Loucy (cell line): ENCODE measurements at regions not wholly inside any gene's neighbourhood (a gene's known extent, or its start where the extent isn't known, plus 50 kb on each side); places are given as distances from the start of the nearest gene placed in this dataset.
"Not testable (repeated sequence)": the region's sequence is repeated elsewhere in the genome, so short reads cannot be mapped to it uniquely, and the experiment has no call there.

Experiments
- H2AFZ ChIP-seq: fragments of 200-600 bp; sonication (generic); 2 replicates; pipeline ENCODE4 v1.6.0; 2016; ENCODE audit warnings: antibody characterized with exemption, mild to moderate bottlenecking, low read length, moderate library complexity
- H3F3A ChIP-seq: fragments of 200-600 bp; 2 replicates; pipeline ENCODE4 v1.6.0; 2016; ENCODE audit warnings: antibody characterized with exemption, low read depth, mild to moderate bottlenecking
- H3K27me3 ChIP-seq: fragments of 200-600 bp; sonication (generic); 2 replicates; pipeline ENCODE4 v1.6.1; 2014; ENCODE audit warnings: low read length, mild to moderate bottlenecking; ENCODE audit not compliant: insufficient read depth, poor library complexity, severe bottlenecking
- H3K36me3 ChIP-seq: fragments of 200-600 bp; sonication (generic); 2 replicates; pipeline ENCODE4 v1.6.1; 2016; ENCODE audit warnings: low read length; ENCODE audit not compliant: insufficient read depth
- H3K4me1 ChIP-seq: fragments of 200-600 bp; sonication (generic); 2 replicates; pipeline ENCODE4 v1.5.1; 2014; ENCODE audit warnings: low read length, mild to moderate bottlenecking; ENCODE audit not compliant: insufficient read depth, poor library complexity, severe bottlenecking
- H3K4me2 ChIP-seq: fragments of 200-600 bp; sonication (generic); 2 replicates; pipeline ENCODE4 v1.6.0; 2014; ENCODE audit warnings: antibody characterized with exemption, low read length, low read depth, mild to moderate bottlenecking; ENCODE audit not compliant: poor library complexity, severe bottlenecking
- H3K4me3 ChIP-seq: fragments of 200-600 bp; sonication (generic); 2 replicates; pipeline ENCODE4 v1.5.1; 2014; ENCODE audit warnings: low read length, mild to moderate bottlenecking, mixed read lengths; ENCODE audit not compliant: poor library complexity, severe bottlenecking
- H3K79me2 ChIP-seq: fragments of 200-600 bp; sonication (generic); 2 replicates; pipeline ENCODE4 v1.6.1; 2014; ENCODE audit warnings: low read length; ENCODE audit not compliant: insufficient read depth
- H3K9ac ChIP-seq: fragments of 200-600 bp; sonication (generic); 2 replicates; pipeline ENCODE4 v1.6.0; 2014; ENCODE audit warnings: mild to moderate bottlenecking, low read depth, low read length, moderate library complexity; ENCODE audit not compliant: poor library complexity, severe bottlenecking
- H3K9me2 ChIP-seq: fragments of 200-600 bp; sonication (generic); replicated peaks from 2 replicates; pipeline ENCODE4 v1.6.1; 2016; ENCODE audit warnings: low read depth, low read length, mixed read lengths
- H3K9me3 ChIP-seq: fragments of 200-600 bp; sonication (generic); 2 replicates; pipeline ENCODE4 v1.6.1; 2014; ENCODE audit warnings: mild to moderate bottlenecking, antibody characterized with exemption, low read length, low read depth; ENCODE audit not compliant: insufficient read depth
- H4K20me1 ChIP-seq: fragments of 200-600 bp; sonication (generic); 2 replicates; pipeline ENCODE4 v1.6.0; 2014; ENCODE audit warnings: antibody characterized with exemption, low read length, mild to moderate bottlenecking; ENCODE audit not compliant: insufficient read depth, poor library complexity, severe bottlenecking
- EZH2phosphoT487 ChIP-seq: fragments of 200-600 bp; IDR thresholded peaks from 2 replicates; pipeline ENCODE4 v1.6.1; 2018; ENCODE audit warnings: antibody characterized with exemption, mild to moderate bottlenecking, moderate library complexity, borderline replicate concordance
- TF ChIP-seq, protein P1 (sequence below): fragments of 200-600 bp; sonication (generic); conservative IDR thresholded peaks from 2 replicates; pipeline ENCODE4 v1.5.1; 2014; ENCODE audit warnings: mild to moderate bottlenecking, antibody characterized with exemption, low read length

DNA sequence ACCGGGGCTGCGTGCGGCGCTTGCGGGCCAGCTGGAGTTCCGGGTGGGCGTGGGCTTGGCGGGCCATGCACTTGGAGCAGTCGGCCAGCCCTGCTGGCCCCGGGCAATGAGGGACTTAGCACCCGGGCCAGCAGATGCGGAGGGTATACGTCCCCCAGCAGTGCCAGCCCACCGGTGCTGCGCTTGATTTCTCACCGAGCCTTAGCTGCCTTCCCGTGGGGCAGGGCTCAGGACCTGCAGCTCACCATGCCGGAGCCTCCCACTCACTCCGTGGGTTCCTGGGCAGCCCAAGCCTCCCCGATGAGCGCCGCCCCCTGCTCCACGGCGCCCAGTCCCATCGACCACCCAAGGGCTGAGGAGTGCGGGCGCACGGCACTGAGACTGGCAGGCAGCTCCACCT is 51.4 kb upstream of the INPP4B start:
- H3K27me3 ChIP-seq, H3K4me3 ChIP-seq, H2AFZ ChIP-seq, H4K20me1 ChIP-seq, H3F3A ChIP-seq, H3K4me1 ChIP-seq, H3K9ac ChIP-seq, H3K79me2 ChIP-seq, H3K4me2 ChIP-seq, H3K9me2 ChIP-seq, H3K36me3 ChIP-seq, H3K9me3 ChIP-seq: not testable (repeated sequence)

DNA sequence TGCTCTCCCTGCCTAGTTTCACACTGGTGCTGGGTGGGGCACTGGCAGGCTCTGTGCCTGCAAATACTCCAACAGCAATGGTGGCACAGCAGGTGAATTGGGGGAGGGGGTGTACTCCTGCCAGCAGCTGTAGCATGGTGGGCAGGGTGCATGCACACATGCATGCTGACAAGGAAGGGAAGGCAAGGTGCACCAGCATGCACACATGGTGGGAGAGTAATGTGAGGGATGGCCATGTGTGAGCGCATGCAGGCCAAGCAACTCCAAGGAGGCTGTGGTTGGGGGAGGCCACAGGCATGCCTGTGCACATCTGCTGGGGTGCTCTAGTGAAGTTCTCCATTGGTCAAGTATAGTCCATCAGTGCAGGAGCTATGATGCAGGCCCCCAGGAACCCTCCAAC is 54.5 kb upstream of the INPP4B start:
- H3K9me2 ChIP-seq: no peaks in the 10 kb centered on the region
- H2AFZ ChIP-seq: no peak overlapping the region
- H3K27me3 ChIP-seq: no peaks in the 10 kb centered on the region
- TF ChIP-seq EZH2phosphoT487: no peak
- TF ChIP-seq, protein P1, sequence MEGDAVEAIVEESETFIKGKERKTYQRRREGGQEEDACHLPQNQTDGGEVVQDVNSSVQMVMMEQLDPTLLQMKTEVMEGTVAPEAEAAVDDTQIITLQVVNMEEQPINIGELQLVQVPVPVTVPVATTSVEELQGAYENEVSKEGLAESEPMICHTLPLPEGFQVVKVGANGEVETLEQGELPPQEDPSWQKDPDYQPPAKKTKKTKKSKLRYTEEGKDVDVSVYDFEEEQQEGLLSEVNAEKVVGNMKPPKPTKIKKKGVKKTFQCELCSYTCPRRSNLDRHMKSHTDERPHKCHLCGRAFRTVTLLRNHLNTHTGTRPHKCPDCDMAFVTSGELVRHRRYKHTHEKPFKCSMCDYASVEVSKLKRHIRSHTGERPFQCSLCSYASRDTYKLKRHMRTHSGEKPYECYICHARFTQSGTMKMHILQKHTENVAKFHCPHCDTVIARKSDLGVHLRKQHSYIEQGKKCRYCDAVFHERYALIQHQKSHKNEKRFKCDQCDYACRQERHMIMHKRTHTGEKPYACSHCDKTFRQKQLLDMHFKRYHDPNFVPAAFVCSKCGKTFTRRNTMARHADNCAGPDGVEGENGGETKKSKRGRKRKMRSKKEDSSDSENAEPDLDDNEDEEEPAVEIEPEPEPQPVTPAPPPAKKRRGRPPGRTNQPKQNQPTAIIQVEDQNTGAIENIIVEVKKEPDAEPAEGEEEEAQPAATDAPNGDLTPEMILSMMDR: no peak
- H4K20me1 ChIP-seq: no peaks in the 10 kb centered on the region
- H3K4me2 ChIP-seq: no peak overlapping the region
- H3K9ac ChIP-seq: no peak overlapping the region
- no peak overlapping the region for H3K4me3 ChIP-seq
- no peaks in the 10 kb centered on the region for H3K9me3 ChIP-seq
- H3K79me2 ChIP-seq: no peaks in the 10 kb centered on the region
- H3K4me1 ChIP-seq: no peaks in the 10 kb centered on the region
- H3F3A ChIP-seq: no peaks in the 10 kb centered on the region
- no peaks in the 10 kb centered on the region for H3K36me3 ChIP-seq

DNA sequence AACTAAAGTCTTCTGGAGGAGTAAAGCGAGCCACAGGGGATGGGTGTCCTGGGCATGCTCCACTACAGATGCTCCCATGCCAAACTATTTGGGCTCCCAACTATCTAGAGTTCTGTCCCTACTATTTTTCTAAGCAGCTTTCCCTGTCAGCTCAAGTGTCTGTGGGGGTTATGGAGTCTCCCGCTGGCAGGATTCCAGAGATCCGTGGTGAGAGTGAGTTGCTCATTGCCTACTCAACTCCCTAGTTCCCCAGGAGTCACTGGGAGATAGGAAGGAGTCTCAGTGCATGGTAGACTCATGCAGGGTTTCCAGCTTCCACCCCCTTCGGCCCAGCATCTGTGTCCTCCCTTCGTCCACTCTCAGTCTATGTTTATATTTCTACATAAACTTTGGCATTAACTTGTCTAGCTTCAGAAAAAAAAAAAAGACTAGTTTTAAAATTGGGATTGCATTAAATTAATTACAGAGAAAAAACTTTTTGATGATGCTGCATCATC is 55.1 kb upstream of the INPP4B start:
- Histone ChIP-seq H2AFZ (no peak overlapping the region), H3K27me3 (no peaks in the 10 kb centered on the region), H3K4me1 (no peaks in the 10 kb centered on the region), H3K4me2 (no peak overlapping the region), H3K9me2 (no peaks in the 10 kb centered on the region), H3K9ac (no peak overlapping the region), H4K20me1 (no peaks in the 10 kb centered on the region), H3K79me2 (no peaks in the 10 kb centered on the region), H3K9me3 (no peaks in the 10 kb centered on the region), H3K4me3 (no peak overlapping the region), H3K36me3 (no peaks in the 10 kb centered on the region), H3F3A (no peaks in the 10 kb centered on the region)
- no peak for TF ChIP-seq EZH2phosphoT487
- TF ChIP-seq, protein P1: no peak

DNA sequence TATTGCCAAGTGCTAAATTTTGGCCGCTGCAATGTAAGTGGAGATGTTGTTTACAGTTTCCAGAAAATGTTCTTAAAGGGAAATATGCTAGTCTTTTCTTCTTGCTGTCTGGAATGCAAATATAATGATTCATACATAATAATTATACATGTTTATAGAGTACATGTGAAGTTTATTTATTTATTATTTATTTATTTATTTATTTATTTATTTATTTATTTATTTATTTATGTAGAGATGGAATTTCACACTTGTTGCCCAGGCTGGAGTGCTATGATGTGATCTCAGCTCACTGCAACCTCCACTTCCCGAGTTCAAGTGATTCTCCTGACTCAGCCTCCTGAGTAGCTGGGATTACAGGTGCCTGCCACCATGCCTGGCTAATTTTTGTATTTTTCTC is 57.5 kb upstream of the INPP4B start:
- not testable (repeated sequence) for H3K79me2 ChIP-seq, H2AFZ ChIP-seq, H3K9me3 ChIP-seq, H3K9me2 ChIP-seq, H3K36me3 ChIP-seq, H3K4me2 ChIP-seq, H3K9ac ChIP-seq, H3K27me3 ChIP-seq, H4K20me1 ChIP-seq, H3F3A ChIP-seq, H3K4me3 ChIP-seq, H3K4me1 ChIP-seq
